HEK293T (cell line): ENCODE measurements at regions not wholly inside any gene's neighbourhood (a gene's known extent, or its start where the extent isn't known, plus 50 kb on each side); places are given as distances from the start of the nearest gene placed in this dataset.

Experiments used
- BHLHE40 ChIP-seq: fragments of 450-650 bp; IDR thresholded peaks from 2 replicates; pipeline ENCODE4 v1.6.1; 2016; ENCODE audit warnings: mild to moderate bottlenecking, moderate library complexity, borderline replicate concordance
- CTBP1 ChIP-seq: fragments of 450-650 bp; IDR thresholded peaks from 2 replicates; pipeline ENCODE4 v1.6.1; 2016; ENCODE audit warnings: borderline replicate concordance
- ELF4 ChIP-seq: fragments of 450-650 bp; IDR thresholded peaks from 2 replicates; pipeline ENCODE4 v1.6.1; 2017; ENCODE audit warnings: antibody characterized with exemption
- FOXA1 ChIP-seq: fragments of 450-650 bp; IDR thresholded peaks from 2 replicates; pipeline ENCODE4 v1.6.1; 2016; ENCODE audit warnings: mild to moderate bottlenecking
- FOXK2 ChIP-seq: fragments of 450-650 bp; IDR thresholded peaks from 2 replicates; pipeline ENCODE4 v1.6.1; 2016; ENCODE audit warnings: mild to moderate bottlenecking
- FOXM1 ChIP-seq: fragments of 450-650 bp; IDR thresholded peaks from 2 replicates; pipeline ENCODE4 v1.6.1; 2017; ENCODE audit warnings: mild to moderate bottlenecking, borderline replicate concordance
- HDGF ChIP-seq: fragments of 450-650 bp; IDR thresholded peaks from 2 replicates; pipeline ENCODE4 v1.6.1; 2017; ENCODE audit warnings: antibody characterized with exemption, borderline replicate concordance
- L3MBTL2 ChIP-seq: fragments of 450-650 bp; conservative IDR thresholded peaks from 2 replicates; pipeline ENCODE4 v1.6.1; 2016; ENCODE audit warnings: mild to moderate bottlenecking
- LEF1 ChIP-seq: fragments of 450-650 bp; IDR thresholded peaks from 2 replicates; pipeline ENCODE4 v1.6.1; 2017; ENCODE audit warnings: mild to moderate bottlenecking, borderline replicate concordance
- NFRKB ChIP-seq: fragments of 450-650 bp; IDR thresholded peaks from 2 replicates; pipeline ENCODE4 v1.6.1; 2016; ENCODE audit warnings: mild to moderate bottlenecking, moderate library complexity
- SP1 ChIP-seq: fragments of 450-650 bp; IDR thresholded peaks from 2 replicates; pipeline ENCODE4 v1.6.1; 2017
- SUZ12 ChIP-seq: fragments of 450-650 bp; IDR thresholded peaks from 2 replicates; pipeline ENCODE4 v1.6.1; 2016; ENCODE audit warnings: mild to moderate bottlenecking
- ZNF384 ChIP-seq: fragments of 450-650 bp; IDR thresholded peaks from 2 replicates; pipeline ENCODE4 v1.6.1; 2016
- TF ChIP-seq, protein P1 (sequence below): fragments of 450-650 bp; IDR thresholded peaks from 2 replicates; pipeline ENCODE4 v1.6.1; 2016

DNA sequence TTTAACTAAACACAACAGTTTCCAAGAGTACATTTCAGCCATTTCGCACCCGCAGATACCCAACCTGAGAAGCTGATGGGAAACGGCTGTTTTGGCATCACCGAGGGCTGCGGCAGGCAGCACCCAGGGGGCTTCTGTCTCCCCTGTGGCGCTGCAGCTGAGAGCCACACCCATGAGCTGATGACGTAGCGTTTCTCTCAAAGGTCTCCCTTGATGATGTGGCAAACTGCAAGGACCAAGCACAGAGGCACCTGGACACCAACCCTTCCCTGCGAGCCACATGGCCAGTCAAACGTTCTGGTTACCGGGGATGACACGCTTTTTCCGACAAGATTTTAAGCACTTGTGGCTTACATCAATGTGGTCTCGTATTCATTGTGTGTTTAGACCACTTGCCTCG, 150.8 kb upstream of the ERG start:
- TF ChIP-seq SUZ12: no peak
- TF ChIP-seq SP1: no peak
- no peak for TF ChIP-seq ZNF384
- no peak for TF ChIP-seq FOXA1
- TF ChIP-seq NFRKB: no peak
- no peak for TF ChIP-seq ELF4
- TF ChIP-seq CTBP1: no peak
- TF ChIP-seq, protein P1, sequence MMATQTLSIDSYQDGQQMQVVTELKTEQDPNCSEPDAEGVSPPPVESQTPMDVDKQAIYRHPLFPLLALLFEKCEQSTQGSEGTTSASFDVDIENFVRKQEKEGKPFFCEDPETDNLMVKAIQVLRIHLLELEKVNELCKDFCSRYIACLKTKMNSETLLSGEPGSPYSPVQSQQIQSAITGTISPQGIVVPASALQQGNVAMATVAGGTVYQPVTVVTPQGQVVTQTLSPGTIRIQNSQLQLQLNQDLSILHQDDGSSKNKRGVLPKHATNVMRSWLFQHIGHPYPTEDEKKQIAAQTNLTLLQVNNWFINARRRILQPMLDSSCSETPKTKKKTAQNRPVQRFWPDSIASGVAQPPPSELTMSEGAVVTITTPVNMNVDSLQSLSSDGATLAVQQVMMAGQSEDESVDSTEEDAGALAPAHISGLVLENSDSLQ: no peak
- TF ChIP-seq FOXM1: no peak
- TF ChIP-seq FOXK2: no peak
- TF ChIP-seq HDGF: no peak
- TF ChIP-seq LEF1: no peak
- no peak for TF ChIP-seq L3MBTL2
- no peak for TF ChIP-seq BHLHE40
